ENCODE measurements at regions not wholly inside any gene's neighbourhood (a gene's known extent, or its start where the extent isn't known, plus 50 kb on each side); places are given as distances from the start of the nearest gene placed in this dataset.

- no peak for TF ChIP-seq CTCF (IDR thresholded peaks at IDR 0.05)
- TF ChIP-seq MXI1 (IDR thresholded peaks at IDR 0.05; ENCODE audit: low read depth, low read length), result no peak
- no peak for TF ChIP-seq JUND (IDR thresholded peaks at IDR 0.05)
- no peak for TF ChIP-seq EZH2phosphoT487 (IDR thresholded peaks at IDR 0.05; ENCODE audit: borderline replicate concordance, low read depth)
- no peak for TF ChIP-seq SMC3 (IDR thresholded peaks at IDR 0.05; ENCODE audit: low read depth, low read length)
- TF ChIP-seq PBX3 (IDR thresholded peaks at IDR 0.05), result no peak
- no peak for TF ChIP-seq RCOR1 (IDR thresholded peaks at IDR 0.05; ENCODE audit: low read length)
- TF ChIP-seq MAX (IDR thresholded peaks at IDR 0.05; ENCODE audit: low read depth), result no peak
- TF ChIP-seq ZBTB33 (IDR thresholded peaks at IDR 0.05; ENCODE audit: borderline replicate concordance, low read depth), result no peak
Observed at GRCh38 chr4:53801373-53801772, 210.1 kb upstream of the LNX1 start.
